NT2/D1 (cell line): ENCODE measurements at regions not wholly inside any gene's neighbourhood (a gene's known extent, or its start where the extent isn't known, plus 50 kb on each side); places are given as distances from the start of the nearest gene placed in this dataset.

Source experiments
- DNase-seq: peaks from one replicate; pipeline ENCODE4 v3.0.0-alpha.2; 2011; ENCODE audit warnings: low read depth, low spot score
- H3K27me3 ChIP-seq: 2 replicates; pipeline ENCODE4 v1.6.0; 2011; ENCODE audit warnings: mild to moderate bottlenecking; ENCODE audit not compliant: insufficient read length, insufficient read depth
- H3K36me3 ChIP-seq: 2 replicates; pipeline ENCODE4 v1.6.1; 2011; ENCODE audit warnings: mild to moderate bottlenecking, low read length, mixed read lengths; ENCODE audit not compliant: insufficient read depth, insufficient read length
- H3K4me1 ChIP-seq: 2 replicates; pipeline ENCODE4 v1.5.1; 2011; ENCODE audit not compliant: insufficient read depth, insufficient read length
- H3K4me3 ChIP-seq: 2 replicates; pipeline ENCODE4 v1.5.1; 2011; ENCODE audit warnings: low read depth; ENCODE audit not compliant: insufficient read length
- H3K9ac ChIP-seq: 2 replicates; pipeline ENCODE4 v1.6.0; 2011; ENCODE audit warnings: low read depth; ENCODE audit not compliant: insufficient read length
- H3K9me3 ChIP-seq: 2 replicates; pipeline ENCODE4 v1.5.1; 2011; ENCODE audit warnings: mild to moderate bottlenecking, low read length; ENCODE audit not compliant: insufficient read depth
- SUZ12 ChIP-seq: IDR thresholded peaks from 2 replicates; pipeline ENCODE4 v1.6.1; 2011; ENCODE audit not compliant: insufficient read length, insufficient read depth; ENCODE audit errors: extremely low read depth
- YY1 ChIP-seq: IDR thresholded peaks from 2 replicates; pipeline ENCODE4 v1.6.1; 2011; ENCODE audit not compliant: insufficient read length, insufficient read depth
- ZNF274 ChIP-seq: IDR thresholded peaks from 2 replicates; pipeline ENCODE4 v1.6.1; 2011; ENCODE audit warnings: mild to moderate bottlenecking, low read depth, low read length

DNA sequence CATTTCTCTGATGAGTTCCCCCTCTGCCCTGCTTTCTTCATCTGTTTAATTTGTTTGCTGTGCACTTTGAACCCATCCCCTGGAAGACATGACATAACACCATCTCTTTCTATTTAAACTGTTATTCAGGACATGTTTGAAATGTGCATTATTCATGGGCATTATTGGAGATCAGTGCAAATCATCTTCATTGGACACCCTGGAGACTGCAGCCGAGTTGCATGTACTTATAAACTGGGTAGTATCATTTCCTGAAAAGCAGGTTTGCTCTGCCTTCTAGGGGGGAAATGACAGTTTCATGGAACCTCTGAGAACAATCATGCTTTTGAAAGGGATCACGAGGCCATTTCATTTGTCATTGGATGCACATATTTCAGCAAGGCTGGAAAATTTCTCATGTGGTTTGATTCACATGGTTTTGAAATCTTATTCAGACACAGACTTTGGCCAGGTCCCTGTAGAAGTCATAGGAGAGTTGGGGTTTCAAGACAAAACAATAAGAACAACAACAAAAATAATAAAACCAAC lies 462.8 kb upstream of the MEX3C start:
- Histone ChIP-seq H3K9me3 (no peaks in the 10 kb centered on the region), H3K36me3 (no peaks in the 10 kb centered on the region), H3K4me3 (no peak overlapping the region), H3K9ac (no peak overlapping the region), H3K4me1 (peaks cover 5% of the 10 kb centered on the region), H3K27me3 (no peaks in the 10 kb centered on the region)
- no peak for TF ChIP-seq ZNF274
- TF ChIP-seq SUZ12: no peak
- TF ChIP-seq YY1: no peak
- DNase-seq: no peak

DNA sequence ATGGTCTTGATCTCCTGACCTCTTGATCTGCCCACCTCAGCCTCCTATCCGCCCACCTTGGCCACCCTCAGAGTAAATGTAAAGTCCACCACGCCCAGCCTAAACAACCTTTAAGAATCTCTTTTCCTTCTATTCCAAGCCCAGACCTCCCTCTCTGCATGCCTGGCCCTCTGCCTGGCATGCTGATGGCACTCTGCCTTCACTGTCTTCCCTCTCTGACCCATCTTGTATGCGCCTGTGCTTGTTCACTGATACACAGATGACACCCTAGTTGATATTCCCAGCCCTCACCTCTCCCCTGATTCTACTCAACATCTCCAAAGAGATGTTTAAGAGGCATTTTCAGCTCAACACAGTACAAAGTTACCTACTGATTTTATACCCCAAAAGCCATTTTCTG lies 466.8 kb upstream of the MEX3C start:
- Histone ChIP-seq H3K4me3 (no peak overlapping the region), H3K9me3 (no peaks in the 10 kb centered on the region), H3K4me1 (peaks cover 2% of the 10 kb centered on the region), H3K27me3 (no peaks in the 10 kb centered on the region), H3K36me3 (no peaks in the 10 kb centered on the region), H3K9ac (no peak overlapping the region)
- DNase-seq: no peak
- TF ChIP-seq SUZ12 (no peak), YY1 (no peak), ZNF274 (no peak)

DNA sequence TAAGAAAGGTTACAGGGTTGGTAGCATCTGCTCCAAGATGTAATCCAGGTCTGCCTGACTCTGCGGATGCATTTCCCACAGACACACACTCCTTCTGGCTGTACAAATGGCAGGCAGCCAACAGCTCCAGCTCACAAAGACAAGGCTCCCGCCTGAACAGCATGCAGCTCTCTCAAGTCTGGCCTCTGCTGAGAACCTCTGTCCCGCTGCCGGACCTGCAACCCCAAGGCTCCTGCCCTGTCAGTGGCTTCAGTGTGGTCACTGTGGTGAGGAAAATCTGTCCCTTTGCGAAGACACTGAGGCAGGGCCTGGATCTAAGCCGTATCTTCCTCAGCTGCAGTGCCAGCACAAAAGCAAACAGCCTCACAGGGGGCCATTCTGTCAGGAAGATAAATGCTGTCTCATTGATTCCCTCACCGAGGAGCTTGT lies 469.3 kb upstream of the MEX3C start:
- TF ChIP-seq ZNF274: no peak
- TF ChIP-seq SUZ12: no peak
- TF ChIP-seq YY1: no peak
- no peaks in the 10 kb centered on the region for H3K9me3 ChIP-seq

DNA sequence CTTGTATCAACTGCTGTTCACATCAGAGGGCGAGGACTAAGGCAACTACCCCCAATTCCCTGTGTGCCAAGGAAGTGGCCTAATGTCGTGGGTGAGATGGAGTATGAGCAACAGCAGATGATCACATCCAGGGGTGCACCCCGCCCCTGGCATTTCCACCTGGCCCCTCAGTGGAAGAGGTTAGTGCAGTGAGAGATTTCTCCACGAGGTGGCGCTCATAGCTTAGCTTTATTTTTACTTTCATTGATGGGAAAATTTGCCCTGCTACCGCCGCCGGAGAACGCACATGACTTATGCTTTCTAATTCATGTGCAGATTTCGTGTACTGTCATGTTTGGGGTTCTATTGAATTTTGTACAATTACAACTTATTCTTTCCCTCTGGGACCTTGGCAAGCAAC lies 470.6 kb upstream of the MEX3C start:
- peak; percentile 35 for DNase-seq
- no peak for TF ChIP-seq SUZ12
- no peak for TF ChIP-seq YY1
- no peak for TF ChIP-seq ZNF274
- H3K4me3 ChIP-seq: no peak overlapping the region
- H3K36me3 ChIP-seq: no peaks in the 10 kb centered on the region
- peaks cover 2% of the 10 kb centered on the region for H3K4me1 ChIP-seq
- no peaks in the 10 kb centered on the region for H3K9me3 ChIP-seq
- no peaks in the 10 kb centered on the region for H3K27me3 ChIP-seq
- no peak overlapping the region for H3K9ac ChIP-seq

More for the DNA sequence above, 469.3 kb upstream of the MEX3C start:
- peaks cover 2% of the 10 kb centered on the region for H3K4me1 ChIP-seq
- no peaks in the 10 kb centered on the region for H3K36me3 ChIP-seq
- H3K9ac ChIP-seq: no peak overlapping the region
- no peak overlapping the region for H3K4me3 ChIP-seq
- DNase-seq: no peak
- no peaks in the 10 kb centered on the region for H3K27me3 ChIP-seq

DNA sequence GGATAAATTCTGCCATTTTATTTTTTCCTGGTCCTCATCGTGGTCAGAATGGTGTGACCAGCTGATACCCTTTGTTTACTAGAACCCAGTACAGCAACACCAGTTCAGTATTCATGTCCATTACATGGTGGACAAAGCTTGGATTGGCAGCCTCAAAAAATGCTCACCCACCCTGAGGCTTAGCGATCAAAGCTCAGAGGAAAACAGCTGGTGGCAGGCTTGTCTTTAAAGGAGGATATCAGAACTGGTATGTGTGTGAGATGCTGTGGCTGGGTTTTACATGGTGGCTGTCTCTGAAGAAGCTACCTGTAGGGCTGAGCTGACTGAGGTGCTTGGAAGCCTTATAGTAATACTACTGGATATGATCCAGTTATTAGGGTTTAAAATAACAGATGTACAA lies 471.1 kb upstream of the MEX3C start:
- H3K27me3 ChIP-seq: no peaks in the 10 kb centered on the region
- H3K4me3 ChIP-seq: no peak overlapping the region
- H3K36me3 ChIP-seq: no peaks in the 10 kb centered on the region
- no peak for DNase-seq
- peaks cover 2% of the 10 kb centered on the region for H3K4me1 ChIP-seq
- no peaks in the 10 kb centered on the region for H3K9me3 ChIP-seq
- no peak overlapping the region for H3K9ac ChIP-seq
- TF ChIP-seq YY1 (no peak), ZNF274 (no peak), SUZ12 (no peak)

DNA sequence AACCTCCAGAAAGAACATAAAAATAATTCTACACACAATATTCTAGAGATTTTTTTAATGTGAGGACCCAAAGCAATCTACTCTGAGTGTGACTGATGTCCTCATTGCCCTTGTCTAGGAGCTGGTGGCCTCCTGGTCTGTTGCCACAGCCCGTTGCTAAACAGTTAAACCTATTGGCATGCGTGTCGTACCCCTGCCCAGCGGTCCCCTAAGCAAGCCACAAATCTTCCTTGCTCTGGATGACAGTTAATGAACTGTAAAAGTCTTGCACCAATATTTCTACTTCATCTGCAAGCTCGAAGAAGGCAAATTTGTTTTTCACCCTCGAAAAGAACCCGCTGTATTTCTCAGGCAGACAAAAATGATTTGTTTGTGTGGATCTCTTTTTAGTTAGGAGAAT lies 489.1 kb upstream of the MEX3C start:
- DNase-seq: no peak
- no peak overlapping the region for H3K9ac ChIP-seq
- H3K9me3 ChIP-seq: no peaks in the 10 kb centered on the region
- no peaks in the 10 kb centered on the region for H3K4me1 ChIP-seq
- H3K27me3 ChIP-seq: no peaks in the 10 kb centered on the region
- H3K36me3 ChIP-seq: no peaks in the 10 kb centered on the region
- no peak overlapping the region for H3K4me3 ChIP-seq
- TF ChIP-seq ZNF274: no peak
- no peak for TF ChIP-seq SUZ12
- TF ChIP-seq YY1: no peak

DNA sequence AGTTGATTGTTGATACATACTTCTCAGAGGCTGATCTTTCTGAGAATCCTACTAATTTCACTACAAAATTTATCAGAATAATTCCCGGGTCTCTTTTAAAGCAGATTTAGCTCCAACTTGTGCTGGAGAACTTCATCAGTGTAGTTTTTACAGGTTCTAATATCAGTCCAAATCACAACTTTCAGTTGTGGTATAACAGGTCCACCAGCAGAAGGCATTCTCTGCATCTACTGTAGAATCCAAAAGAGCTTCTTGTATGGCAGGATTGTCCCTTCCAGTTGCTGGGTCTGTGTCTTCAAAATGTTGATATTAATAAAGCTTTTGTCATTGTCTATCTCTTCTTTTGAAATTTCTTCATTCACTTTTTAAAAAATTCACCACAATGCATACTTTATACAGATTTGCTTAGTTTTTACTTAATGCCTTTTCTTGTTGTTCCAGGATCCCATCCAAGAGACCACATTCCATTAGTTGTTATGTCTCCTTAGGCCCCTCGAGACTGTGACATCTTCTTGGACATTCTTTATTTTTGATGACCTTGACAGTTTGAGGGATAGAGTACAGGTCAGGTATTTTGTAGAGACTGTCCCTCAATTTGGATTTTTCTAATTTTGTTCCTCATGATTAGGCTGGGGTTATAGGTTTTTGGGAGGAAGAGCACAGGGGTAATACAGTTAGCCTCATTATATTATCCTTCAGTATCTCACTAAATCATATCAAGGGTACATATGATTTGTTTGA lies 490.5 kb upstream of the MEX3C start:
- Histone ChIP-seq H3K27me3 (no peaks in the 10 kb centered on the region), H3K9me3 (no peaks in the 10 kb centered on the region), H3K4me1 (no peaks in the 10 kb centered on the region), H3K36me3 (no peaks in the 10 kb centered on the region), H3K4me3 (no peak overlapping the region), H3K9ac (no peak overlapping the region)
- DNase-seq: no peak
- TF ChIP-seq YY1 (no peak), SUZ12 (no peak), ZNF274 (no peak)
